ENCODE measurements at regions not wholly inside any gene's neighbourhood (a gene's known extent, or its start where the extent isn't known, plus 50 kb on each side); places are given as distances from the start of the nearest gene placed in this dataset.

DNA sequence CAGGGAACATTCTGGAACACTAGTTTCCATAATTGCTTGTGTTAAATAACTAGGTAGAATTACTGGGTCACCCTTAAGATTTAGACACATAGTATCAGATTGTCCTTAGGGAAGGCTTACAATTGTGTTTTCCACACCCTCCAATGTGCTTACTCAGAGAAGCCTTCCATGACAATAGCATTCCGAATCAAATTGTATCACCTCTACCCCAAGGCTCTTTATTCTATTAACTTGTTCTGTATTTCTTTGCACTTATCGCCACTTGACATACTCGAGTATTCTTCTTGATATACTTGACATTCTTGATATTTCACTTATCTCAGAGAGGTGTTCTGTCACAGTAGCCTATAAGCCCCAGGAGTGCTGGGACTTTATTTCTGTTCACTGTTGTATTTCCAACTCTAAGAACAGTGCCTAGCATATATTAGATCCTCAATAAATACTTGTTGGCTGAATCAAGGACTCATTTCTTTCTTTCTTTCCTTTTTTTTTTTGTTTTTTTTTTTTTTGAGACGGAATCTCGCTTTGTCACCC lies 238.9 kb upstream of the PDZRN3 start:
- no peak for TF ChIP-seq YY1 (IDR thresholded peaks at IDR 0.05)
- TF ChIP-seq, protein P1, sequence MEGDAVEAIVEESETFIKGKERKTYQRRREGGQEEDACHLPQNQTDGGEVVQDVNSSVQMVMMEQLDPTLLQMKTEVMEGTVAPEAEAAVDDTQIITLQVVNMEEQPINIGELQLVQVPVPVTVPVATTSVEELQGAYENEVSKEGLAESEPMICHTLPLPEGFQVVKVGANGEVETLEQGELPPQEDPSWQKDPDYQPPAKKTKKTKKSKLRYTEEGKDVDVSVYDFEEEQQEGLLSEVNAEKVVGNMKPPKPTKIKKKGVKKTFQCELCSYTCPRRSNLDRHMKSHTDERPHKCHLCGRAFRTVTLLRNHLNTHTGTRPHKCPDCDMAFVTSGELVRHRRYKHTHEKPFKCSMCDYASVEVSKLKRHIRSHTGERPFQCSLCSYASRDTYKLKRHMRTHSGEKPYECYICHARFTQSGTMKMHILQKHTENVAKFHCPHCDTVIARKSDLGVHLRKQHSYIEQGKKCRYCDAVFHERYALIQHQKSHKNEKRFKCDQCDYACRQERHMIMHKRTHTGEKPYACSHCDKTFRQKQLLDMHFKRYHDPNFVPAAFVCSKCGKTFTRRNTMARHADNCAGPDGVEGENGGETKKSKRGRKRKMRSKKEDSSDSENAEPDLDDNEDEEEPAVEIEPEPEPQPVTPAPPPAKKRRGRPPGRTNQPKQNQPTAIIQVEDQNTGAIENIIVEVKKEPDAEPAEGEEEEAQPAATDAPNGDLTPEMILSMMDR (IDR thresholded peaks at IDR 0.05; ENCODE audit: low read depth, low read length, missing input control): no peak
- no peak for TF ChIP-seq TAF1 (conservative IDR thresholded peaks at IDR 0.05)
- no peak for TF ChIP-seq HNF4A (conservative IDR thresholded peaks at IDR 0.05)
- TF ChIP-seq RAD21 (IDR thresholded peaks at IDR 0.05): no peak
- TF ChIP-seq EGR1 (IDR thresholded peaks at IDR 0.05; ENCODE audit: low read depth in 2 of 2): no peak
- no peak for TF ChIP-seq JUND (IDR thresholded peaks at IDR 0.05)
- no peak for TF ChIP-seq RXRA (IDR thresholded peaks at IDR 0.05)
- TF ChIP-seq SP1 (IDR thresholded peaks at IDR 0.05): no peak
- TF ChIP-seq, protein P2, sequence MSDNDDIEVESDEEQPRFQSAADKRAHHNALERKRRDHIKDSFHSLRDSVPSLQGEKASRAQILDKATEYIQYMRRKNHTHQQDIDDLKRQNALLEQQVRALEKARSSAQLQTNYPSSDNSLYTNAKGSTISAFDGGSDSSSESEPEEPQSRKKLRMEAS (IDR thresholded peaks at IDR 0.05): no peak
- TF ChIP-seq, protein P3, sequence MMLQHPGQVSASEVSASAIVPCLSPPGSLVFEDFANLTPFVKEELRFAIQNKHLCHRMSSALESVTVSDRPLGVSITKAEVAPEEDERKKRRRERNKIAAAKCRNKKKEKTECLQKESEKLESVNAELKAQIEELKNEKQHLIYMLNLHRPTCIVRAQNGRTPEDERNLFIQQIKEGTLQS (IDR thresholded peaks at IDR 0.05): no peak
- TF ChIP-seq, protein P4, sequence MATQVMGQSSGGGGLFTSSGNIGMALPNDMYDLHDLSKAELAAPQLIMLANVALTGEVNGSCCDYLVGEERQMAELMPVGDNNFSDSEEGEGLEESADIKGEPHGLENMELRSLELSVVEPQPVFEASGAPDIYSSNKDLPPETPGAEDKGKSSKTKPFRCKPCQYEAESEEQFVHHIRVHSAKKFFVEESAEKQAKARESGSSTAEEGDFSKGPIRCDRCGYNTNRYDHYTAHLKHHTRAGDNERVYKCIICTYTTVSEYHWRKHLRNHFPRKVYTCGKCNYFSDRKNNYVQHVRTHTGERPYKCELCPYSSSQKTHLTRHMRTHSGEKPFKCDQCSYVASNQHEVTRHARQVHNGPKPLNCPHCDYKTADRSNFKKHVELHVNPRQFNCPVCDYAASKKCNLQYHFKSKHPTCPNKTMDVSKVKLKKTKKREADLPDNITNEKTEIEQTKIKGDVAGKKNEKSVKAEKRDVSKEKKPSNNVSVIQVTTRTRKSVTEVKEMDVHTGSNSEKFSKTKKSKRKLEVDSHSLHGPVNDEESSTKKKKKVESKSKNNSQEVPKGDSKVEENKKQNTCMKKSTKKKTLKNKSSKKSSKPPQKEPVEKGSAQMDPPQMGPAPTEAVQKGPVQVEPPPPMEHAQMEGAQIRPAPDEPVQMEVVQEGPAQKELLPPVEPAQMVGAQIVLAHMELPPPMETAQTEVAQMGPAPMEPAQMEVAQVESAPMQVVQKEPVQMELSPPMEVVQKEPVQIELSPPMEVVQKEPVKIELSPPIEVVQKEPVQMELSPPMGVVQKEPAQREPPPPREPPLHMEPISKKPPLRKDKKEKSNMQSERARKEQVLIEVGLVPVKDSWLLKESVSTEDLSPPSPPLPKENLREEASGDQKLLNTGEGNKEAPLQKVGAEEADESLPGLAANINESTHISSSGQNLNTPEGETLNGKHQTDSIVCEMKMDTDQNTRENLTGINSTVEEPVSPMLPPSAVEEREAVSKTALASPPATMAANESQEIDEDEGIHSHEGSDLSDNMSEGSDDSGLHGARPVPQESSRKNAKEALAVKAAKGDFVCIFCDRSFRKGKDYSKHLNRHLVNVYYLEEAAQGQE (IDR thresholded peaks at IDR 0.05): no peak
